Dedifferentiated amniotic fluid mesenchymal stem cell (primary cell): ENCODE measurements at regions not wholly inside any gene's neighbourhood (a gene's known extent, or its start where the extent isn't known, plus 50 kb on each side); places are given as distances from the start of the nearest gene placed in this dataset.

Experiments
- DNase-seq: peaks from one replicate; pipeline ENCODE4 v3.0.0-alpha.2; 2016; ENCODE audit errors: extremely low spot score

DNA sequence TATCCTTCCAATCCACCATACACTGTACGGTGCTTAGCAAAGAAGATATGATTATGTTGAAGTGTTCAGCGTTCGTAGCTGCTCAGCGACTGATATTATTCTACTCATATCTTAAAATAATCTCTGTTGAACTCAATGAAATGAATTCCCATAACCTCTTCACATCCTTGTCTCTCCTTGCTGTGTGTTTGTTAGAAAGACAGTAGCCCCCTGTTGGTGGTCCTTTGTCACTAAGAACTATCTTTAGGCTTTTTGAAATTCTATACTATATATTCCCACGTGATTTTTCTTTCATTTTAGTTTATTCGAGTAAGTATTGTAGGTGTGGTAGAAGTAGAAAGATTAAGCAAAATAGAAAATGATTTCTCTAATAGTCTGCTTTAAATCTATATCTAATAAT lies 762.8 kb upstream of the WWC1 start:
- DNase-seq = no peak

DNA sequence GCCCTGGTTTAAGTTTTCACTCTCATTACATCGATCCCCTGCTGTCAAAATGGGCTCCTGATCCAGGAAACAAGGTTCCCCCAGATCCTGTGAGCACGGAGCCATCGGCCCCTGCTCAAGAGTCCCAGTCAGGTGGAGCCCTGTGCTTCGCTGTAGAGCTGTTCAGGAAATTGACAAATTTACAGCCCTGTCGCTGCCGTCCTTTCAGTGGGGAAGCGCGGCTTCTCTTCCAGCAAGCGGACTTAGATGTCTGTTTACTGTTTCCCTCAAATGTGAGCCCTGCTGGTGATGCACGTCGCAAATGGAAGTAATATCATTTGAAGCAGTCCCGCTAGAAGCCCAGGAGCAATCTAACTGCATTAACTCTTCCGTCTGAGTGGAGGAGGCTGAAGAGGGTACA lies 760.9 kb upstream of the WWC1 start:
- DNase-seq = no peak

DNA sequence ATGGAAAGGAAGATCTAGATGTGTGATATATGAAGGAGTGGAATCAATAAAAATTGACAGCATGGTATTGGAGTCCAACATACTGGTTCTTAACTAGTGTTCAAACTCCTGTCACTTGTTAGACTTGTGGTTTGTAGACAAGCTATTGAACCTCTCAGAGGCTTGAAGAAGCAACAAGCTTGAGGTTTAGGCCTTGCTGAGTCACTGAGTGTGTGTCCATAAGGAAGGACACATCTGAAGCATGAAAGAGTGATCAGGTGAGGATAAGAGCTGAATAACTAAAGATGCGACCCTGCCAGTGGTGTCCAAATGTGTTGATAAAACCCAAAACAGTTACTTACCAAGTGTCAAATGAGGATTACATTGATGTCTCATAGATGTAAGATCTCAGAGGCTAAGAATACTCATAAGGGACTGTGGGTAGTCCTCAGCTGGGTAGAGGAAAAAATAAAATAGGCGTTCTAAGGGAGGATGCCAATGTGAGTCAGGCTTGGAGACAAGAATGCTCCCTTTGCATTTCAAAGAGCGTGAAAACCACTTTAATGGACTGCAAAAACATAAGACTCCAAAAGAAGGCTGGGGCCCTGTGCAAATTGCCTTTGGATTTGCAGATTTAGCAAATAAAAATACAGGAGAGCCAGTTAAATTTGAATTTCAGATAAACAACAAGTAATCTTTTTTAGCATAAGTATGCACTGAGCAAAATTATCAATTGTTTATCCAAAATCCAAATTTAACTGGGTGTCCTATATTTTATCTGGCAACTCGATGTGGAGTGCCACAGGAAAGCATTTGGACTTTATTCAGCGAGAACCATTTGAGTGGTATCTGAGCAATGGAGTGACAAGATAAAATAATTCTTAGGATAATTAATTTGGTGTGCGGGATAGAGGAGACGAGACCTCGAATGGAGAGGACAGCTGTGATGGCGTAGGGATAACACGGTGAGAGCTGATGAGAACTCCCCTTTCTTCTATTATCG lies 757.3 kb upstream of the WWC1 start:
- no peak for DNase-seq

DNA sequence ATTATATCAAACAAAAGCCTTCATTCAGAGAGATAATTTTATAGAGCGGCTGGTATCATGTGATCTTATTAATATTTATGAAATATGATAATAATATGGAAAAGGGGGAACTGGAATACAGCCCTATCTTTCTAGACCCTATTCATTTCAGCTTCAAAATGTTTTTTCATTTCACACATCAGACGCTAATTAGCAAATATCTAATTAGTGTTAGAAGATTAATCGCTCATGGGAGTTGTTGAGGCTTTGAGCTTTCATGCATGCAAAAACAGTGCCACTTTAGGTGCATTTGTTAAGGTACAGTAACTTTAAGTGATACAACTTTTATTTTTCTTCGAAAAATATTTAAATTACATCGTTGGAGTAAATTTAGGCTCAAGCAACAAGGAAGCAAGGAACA lies 751.7 kb upstream of the WWC1 start:
- no peak for DNase-seq

DNA sequence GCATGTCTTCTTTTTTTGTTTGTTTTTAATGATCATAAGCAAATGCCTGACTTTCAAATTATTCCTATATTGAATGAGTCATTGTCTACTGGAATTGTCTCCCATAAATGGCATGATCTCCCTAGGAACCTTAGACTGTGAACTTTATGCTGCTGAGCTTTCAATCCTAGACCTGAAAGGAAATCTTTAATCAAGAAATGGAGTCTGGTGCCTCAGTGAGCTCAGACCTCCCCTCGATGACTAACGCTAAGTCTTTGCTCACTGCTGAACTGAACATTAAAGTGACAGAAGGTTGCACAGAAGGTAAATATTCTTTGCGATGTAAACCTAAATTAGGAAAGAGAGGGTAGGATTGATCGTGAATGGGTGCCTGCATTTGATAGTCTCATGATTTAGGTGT lies 745.2 kb upstream of the WWC1 start:
- no peak for DNase-seq

DNA sequence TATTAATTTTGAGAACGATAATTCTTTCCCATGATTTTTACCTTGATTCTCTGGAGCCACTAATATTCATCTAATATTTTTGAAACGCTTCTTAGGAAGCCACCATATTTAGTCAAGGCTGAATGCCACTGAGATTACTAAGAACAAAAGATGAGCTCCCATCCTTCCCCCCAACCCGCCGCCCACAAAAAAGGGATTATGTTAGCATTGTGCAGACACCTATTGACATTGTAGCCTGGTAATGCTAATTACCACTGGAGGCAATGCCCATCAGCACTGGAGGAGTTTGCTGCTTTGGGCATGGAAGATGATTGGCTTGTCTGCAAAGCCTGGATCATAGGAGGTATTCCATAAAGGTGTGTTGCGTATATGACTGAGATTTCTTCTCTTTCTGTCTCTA lies 739.1 kb upstream of the WWC1 start:
- no peak for DNase-seq

DNA sequence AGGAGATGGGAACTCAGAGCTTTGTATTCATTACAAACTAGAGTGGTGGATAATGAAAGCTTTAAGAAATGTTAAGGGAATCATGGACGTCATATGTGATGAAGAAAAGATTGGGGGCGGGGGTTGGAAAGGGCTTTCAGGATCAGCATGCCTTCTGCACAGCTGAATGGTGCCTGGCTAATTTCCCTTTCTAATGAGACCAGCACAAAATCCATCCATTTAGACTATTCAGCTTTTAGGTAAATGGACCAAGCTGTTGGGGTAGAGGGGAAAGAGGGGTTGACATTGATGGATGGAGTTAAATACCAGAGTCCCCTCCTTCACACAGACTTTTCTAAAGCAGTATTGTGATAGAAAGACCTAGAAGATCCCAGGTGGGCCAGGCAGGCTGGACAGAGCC lies 737.9 kb upstream of the WWC1 start:
- DNase-seq = no peak

DNA sequence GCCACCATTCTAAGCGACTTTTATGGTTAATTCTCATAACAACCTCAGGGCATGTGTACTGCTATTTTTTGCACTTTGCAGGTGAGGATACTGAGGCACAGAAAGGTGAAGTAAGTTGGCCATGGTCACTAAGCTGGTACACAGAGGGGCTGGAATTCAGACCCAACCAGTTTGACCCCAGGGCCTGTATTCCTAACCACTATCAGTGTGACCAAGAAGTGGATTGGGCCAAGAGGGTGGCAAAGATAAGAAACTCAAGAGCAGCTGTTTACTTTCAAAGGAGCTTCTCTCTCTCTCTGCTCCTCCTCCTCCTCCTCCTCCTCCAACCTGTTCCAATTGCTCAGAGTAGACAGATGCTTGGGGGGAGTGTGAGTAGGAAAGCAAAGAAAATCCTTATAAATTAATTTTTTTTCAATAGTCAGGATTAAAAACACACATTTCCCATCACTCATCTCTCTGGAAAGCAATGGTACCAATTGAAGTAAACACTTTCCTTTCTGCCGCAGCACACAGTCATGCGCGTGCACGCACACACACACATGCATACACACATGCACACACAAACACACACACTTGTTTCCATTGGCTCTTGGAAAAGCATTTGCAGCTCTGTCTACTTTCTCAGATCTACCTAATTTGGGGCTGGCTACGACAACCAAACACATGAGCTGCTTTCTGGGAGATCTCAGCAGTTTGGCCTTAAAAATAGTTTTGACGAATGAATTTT lies 736.7 kb upstream of the WWC1 start:
- no peak for DNase-seq

DNA sequence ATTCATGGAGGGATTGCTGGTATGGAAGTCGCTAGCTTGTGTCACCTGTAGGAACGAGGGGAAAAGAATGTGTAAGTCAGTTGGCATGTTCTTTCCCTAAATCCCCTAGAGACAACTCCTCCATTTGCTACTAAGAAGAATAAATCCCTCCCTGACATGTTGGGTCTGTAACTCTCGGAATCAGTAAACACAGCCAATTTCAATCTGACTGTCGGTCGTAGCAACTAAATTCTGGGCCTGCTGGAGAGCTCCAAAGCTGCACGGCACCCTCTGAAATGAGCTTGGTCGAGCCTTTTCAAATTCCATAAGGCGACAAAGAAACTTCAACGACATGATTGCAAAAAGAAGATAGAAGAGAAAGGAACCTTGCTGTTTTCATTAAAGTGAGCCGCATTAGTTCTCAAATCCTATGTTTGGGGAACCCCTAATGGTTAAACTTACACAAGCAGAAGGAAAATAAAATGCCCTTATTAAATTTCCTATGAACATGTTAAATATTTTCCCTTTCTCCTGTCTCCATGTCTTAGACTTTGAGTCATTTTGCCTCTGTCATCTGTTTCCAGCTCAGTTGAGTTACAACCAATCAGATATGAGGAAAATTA lies 735.8 kb upstream of the WWC1 start:
- DNase-seq = no peak

DNA sequence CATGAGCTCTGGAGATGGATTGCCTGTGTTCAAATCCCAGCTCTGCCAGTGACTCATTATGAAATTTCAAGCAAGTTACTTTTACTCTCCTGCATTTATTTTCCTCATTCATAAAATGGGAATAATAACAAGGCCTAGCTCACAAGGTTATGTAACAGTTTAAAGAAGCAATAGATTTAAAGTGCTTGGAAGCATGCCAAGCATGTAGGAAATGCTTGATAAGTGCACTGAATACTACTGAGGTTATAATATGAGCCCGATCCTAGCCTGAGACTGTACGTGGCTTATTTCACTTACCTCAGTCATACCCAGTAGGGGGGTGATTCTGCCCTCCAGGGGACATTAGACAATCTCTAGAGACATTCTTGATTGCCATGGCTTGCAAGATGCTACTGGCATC lies 734.1 kb upstream of the WWC1 start:
- DNase-seq = no peak

DNA sequence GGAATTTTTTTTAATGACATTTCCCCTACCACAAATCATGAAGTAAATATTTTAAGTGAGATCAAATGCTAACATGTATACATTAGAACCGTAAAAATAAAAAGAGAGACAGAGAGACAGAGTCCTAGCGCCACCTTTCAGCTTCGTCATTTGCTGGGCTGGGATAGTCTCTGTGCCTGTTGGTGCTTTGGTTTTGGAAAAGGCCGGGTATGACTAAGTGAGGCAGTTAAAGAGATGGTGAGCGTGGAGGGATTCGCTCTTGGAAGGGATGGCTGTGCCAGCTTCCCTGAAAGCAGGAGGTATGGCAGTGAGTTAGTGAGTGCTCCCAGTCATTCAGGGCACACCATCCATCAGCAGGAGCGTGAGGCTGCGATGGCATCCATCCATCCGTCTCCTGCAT lies 729.6 kb upstream of the WWC1 start:
- DNase-seq = no peak

DNA sequence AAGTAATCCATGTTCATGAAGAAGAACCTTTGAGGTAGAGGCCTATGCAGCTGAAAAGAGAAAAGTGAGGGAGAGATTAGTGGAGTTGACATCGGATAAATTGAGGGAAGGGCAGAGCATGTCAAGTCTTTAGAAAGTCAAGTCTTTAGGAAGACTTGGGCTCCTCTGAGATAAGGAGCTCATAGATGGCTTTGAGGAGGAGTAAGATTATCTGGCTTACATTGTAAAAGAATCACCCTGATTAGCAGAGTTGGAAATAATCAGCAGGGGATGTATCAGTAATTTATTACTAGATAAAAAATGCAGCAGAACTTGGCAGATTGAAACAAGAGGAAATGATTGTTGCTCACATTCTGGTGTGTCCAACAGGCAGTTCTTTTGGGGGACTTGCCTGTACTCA lies 727.2 kb upstream of the WWC1 start:
- no peak for DNase-seq

DNA sequence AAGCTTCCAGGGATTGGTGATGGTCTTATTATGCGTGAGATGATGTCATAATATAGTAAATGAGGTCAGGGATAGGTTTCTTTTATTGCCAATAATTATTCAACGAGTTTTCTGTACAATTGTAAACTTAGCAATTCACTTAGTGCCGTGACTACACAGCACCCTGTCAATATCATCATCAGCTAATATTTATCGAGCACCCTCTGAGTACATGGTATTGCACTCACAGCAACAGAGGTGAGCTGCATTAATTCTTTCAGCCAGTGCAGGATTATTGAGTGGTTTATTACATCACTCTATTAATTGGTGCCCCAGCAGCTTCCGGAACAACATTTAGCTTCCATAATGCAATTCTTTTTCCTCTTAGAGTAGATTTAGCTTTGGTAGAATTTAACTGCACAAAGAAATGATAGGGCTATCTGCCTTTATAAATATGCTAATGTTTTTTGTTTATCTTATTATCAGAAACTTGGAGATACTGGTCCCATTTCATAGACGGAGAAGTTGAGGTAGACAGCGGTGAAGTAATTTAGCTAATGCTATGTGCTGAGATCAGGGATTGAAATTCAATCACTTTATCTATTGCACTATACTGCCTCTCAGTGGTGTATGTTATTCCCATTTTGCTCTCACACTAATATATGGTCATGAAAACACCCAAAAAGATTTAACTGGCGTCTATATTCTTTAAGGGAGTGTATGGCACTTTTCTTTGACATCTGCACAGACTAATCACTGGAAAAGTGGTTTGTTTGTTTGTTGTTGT lies 726.1 kb upstream of the WWC1 start:
- DNase-seq = no peak

DNA sequence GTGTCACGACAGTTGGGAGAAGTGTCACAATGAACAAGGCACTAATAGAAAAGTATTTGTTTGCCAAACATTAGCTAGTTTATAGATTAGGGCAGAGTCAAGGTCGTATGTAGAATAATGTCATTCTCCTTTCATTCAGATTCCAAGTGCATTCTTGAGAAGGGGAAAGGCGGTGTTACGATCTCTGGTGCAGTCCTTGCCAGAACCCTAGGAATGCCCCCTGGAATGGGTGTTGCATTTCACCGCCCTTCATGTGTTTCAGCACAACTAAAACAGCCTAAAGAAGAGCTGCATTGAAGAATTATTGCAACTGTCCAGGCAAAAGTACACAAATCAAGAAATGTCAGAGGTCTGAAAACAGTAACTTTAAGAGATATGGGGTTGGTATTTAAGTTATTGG lies 721.0 kb upstream of the WWC1 start:
- DNase-seq = no peak

DNA sequence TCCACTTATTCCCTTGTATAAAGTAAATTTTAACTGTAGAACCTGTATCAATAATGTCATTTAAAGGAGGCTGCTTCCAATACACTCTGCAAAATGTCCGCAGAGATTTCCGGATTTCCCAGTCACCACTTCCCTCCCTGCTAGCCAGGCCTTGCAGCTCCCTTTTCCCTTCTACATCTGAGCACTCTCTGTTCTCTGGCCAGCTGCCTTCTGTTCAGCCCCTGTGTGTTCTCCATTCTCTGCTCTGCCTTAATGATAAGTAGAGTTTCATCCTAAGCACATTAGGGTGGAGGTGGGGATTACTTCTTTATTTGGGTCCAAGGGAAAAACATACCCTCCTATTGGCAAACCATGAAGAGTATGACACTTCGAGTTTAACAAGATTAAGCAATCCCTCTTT lies 719.6 kb upstream of the WWC1 start:
- DNase-seq = no peak

DNA sequence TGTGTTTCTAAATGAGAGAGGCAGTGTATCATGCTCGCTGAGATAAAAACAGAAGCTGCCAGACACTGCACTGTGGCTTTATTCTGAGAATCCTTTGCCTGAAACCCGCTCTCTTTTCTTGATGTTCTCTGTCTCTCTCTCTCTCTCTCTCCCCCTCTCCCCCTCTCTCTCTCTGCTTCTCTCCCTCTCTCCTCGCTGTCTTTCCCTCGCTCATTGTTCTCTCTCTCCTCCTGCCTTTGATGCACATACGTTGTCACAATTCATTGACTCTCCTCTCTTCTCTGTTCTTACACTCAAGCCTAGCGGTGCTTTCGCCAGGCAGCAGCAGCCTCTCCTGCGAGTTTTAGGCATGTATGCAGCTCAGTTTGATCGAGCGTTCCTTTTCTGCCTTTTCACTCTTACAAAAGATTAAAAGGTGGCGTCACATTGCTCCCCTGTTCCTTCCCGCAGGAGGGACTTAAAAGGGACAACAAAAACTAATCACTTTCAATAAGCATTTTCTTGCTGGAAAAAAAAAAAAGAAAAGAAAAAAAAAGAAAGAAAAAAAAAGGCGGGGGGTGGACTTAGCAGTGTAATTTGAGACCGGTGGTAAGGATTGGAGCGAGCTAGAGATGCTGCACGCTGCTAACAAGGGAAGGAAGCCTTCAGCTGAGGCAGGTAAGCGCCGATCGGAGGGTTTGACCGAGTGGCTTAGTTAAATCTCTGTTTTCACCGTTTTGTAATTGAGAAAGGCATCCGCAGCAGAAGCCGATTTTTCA lies 717.9 kb upstream of the WWC1 start:
- DNase-seq = no peak

DNA sequence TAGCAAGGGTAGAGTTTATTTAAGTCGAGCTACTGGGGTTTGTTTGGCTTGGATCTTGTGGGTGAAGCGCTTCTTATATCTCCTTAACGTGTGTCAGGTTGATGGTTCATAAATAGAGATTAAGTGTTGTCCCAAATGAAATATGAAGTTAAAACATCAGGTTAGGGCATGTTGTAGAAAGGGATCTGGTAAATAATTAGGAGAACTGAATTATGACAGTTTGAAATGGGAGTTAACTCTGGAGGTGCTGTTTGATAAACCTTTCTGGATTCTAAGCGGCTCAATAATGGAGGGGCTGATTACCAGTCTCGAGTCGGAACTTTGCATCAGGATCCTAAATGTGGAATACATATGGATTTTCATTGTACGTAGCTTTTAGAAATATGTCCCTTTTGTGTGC lies 717.0 kb upstream of the WWC1 start:
- no peak for DNase-seq

DNA sequence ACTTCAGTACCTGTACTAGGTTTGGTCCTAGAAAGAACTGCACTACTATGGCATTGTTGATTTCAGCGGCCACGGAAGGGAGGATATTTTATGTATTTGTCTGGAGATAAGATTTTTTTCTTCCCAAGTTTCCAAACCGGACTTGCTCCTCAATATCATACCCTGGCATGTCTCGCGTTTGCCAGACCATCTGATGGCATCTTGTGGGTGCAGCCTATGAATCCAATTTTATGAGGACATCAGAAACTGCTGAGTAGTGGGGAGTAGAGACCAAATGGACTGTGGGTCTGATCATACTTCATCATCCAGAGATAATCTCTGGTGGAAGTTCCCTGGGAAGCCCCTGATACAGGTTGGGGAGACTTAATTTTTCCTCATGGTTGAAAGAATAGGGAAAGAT lies 716.1 kb upstream of the WWC1 start:
- no peak for DNase-seq

DNA sequence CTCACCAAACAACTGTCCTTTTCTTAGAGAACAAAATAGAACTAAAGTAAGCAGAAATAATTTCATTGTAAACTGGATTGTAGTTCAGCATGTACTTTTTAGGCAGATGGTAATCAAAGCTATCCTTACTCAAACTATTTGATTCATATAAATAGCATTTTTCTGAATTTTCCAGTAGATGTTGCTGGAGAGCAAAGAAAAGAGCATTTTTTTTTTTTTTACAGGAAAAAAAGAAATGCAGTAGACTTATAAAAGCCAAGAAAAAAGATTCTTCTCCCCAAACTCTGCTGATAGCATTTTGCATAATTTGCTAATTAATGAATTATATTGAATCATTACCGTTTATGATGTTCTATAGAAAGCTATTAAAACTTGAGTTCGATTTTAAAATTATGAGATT lies 715.3 kb upstream of the WWC1 start:
- no peak for DNase-seq

DNA sequence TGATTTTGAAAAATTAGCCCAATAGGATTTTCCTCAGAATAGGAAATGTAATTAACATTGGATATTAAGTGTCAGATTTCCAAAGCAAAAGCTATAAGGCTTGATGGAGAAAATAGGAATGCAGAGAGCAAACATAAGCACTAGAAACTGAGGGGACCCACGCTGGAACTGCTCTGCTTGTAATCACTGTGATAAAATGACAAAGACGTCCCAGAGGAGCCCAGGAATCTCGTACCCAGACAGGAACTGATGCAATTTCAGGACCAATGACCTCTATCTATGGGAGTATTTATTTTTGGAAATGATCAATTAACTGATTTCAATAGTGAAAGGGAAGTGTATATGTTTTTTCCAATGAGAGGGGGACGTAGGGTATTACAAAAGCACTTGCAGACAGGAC lies 714.5 kb upstream of the WWC1 start:
- DNase-seq = no peak

DNA sequence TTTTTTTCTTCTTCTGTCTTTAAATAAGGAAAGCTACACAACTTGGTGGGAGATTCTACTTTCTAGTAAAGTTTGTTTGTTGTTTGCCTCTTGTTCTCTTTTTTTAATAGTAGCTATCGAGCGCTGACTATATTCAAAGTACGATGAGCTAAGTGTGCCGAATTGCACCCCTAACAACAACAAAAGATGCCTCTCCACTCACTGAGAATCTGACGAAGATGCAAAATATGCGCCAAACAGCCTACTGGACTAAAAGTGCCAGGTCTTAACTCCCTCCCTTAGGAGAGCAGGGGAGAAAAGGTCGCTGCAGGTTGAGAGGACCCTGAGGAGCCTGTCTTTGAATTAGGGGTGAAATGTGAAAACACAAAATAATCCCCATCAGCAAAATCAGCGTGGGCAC lies 713.8 kb upstream of the WWC1 start:
- no peak for DNase-seq
